WTC11 (cell line): ENCODE measurements at regions not wholly inside any gene's neighbourhood (a gene's known extent, or its start where the extent isn't known, plus 50 kb on each side); places are given as distances from the start of the nearest gene placed in this dataset.

Experiments
- ATAC-seq: fragments of 200-7000 bp; cut with Tn5 transposase; 2 replicates; pipeline ENCODE4 v1.10.0; 2021; ENCODE audit warnings: mild to moderate bottlenecking, moderate library complexity
- CTCF ChIA-PET: fragments of 300-600 bp; sonication (Branson Sonifier 250); formaldehyde crosslinking; loops from one replicate; lab custom pipeline; 2021; ENCODE audit warnings: antibody characterized with exemption; lab: Charles Lee
- POLR2A ChIA-PET: fragments of 350-600 bp; sonication (Branson Sonifier 250); formaldehyde crosslinking; loops from one replicate; lab custom pipeline; 2021; ENCODE audit warnings: antibody characterized with exemption; lab: Charles Lee
- DNase-seq: peaks from one replicate; pipeline ENCODE4 v3.0.0; 2021; ENCODE audit warnings: low spot score
- H3K27ac Mint-ChIP-seq: 2 replicates; pipeline ENCODE4 v1.8.0; 2021; ENCODE audit warnings: mixed read lengths
- H3K27me3 Mint-ChIP-seq: 2 replicates; pipeline ENCODE4 v1.8.0; 2021; ENCODE audit warnings: low read depth, mild to moderate bottlenecking, moderate library complexity, mixed read lengths
- H3K36me3 Mint-ChIP-seq: 2 replicates; pipeline ENCODE4 v1.8.0; 2021; ENCODE audit warnings: mixed read lengths
- H3K4me1 Mint-ChIP-seq: 2 replicates; pipeline ENCODE4 v1.8.0; 2022; ENCODE audit warnings: mixed read lengths
- H3K4me3 Mint-ChIP-seq: 2 replicates; pipeline ENCODE4 v1.8.0; 2021; ENCODE audit warnings: mild to moderate bottlenecking, moderate library complexity, mixed read lengths
- H3K9me3 Mint-ChIP-seq: 2 replicates; pipeline ENCODE4 v1.8.0; 2021; ENCODE audit warnings: mixed read lengths
- GABPB1 ChIP-seq: sonication (generic); formaldehyde crosslinking; IDR thresholded peaks from 2 replicates; pipeline ENCODE4 v1.8.1; 2023; ENCODE audit warnings: mild to moderate bottlenecking, missing genetic modification reagents
- HMGA2 ChIP-seq: fragments of 250-450 bp; sonication (Bioruptor Pico); IDR thresholded peaks from 2 replicates; pipeline ENCODE4 v1.4.0; 2021; ENCODE audit warnings: mild to moderate bottlenecking, moderate library complexity
- IRF1 ChIP-seq: sonication (generic); formaldehyde crosslinking; IDR thresholded peaks from 2 replicates; pipeline ENCODE4 v1.8.0; 2023; ENCODE audit warnings: missing genetic modification reagents
- MXD4 ChIP-seq: fragments of 250-450 bp; sonication (Bioruptor Pico); IDR thresholded peaks from 2 replicates; pipeline ENCODE4 v1.8.0; 2021; ENCODE audit warnings: mild to moderate bottlenecking, moderate library complexity, borderline replicate concordance
- MYBL2 ChIP-seq: sonication (generic); formaldehyde crosslinking; IDR thresholded peaks from 2 replicates; pipeline ENCODE4 v1.8.1; 2023; ENCODE audit warnings: mild to moderate bottlenecking, moderate library complexity, missing genetic modification reagents
- NFYB ChIP-seq: sonication (generic); formaldehyde crosslinking; conservative IDR thresholded peaks from 2 replicates; pipeline ENCODE4 v1.8.0; 2022; ENCODE audit warnings: low read depth, missing genetic modification reagents
- NR2C2 ChIP-seq: sonication (generic); formaldehyde crosslinking; IDR thresholded peaks from 2 replicates; pipeline ENCODE4 v1.8.0; 2022; ENCODE audit warnings: mild to moderate bottlenecking, missing genetic modification reagents
- OVOL2 ChIP-seq: fragments of 250-450 bp; sonication (Bioruptor Pico); IDR thresholded peaks from 2 replicates; pipeline ENCODE4 v1.9.0; 2021; ENCODE audit warnings: mild to moderate bottlenecking, borderline replicate concordance
- RORB ChIP-seq: fragments of 250-450 bp; sonication (Bioruptor Pico); IDR thresholded peaks from 2 replicates; pipeline ENCODE4 v1.9.0; 2021; ENCODE audit warnings: mild to moderate bottlenecking
- STAT6 ChIP-seq: sonication (generic); formaldehyde crosslinking; conservative IDR thresholded peaks from 2 replicates; pipeline ENCODE4 v1.8.1; 2023; ENCODE audit warnings: mild to moderate bottlenecking, low read depth, missing genetic modification reagents, moderate library complexity
- TEAD1 ChIP-seq: sonication (generic); formaldehyde crosslinking; IDR thresholded peaks from 2 replicates; pipeline ENCODE4 v1.8.0; 2022; ENCODE audit warnings: mild to moderate bottlenecking, missing genetic modification reagents
- ZNF219 ChIP-seq: sonication (generic); formaldehyde crosslinking; IDR thresholded peaks from 2 replicates; pipeline ENCODE4 v1.8.0; 2023; ENCODE audit warnings: missing genetic modification reagents, mild to moderate bottlenecking, borderline replicate concordance
- ZNF232 ChIP-seq: sonication (generic); formaldehyde crosslinking; IDR thresholded peaks from 2 replicates; pipeline ENCODE4 v1.8.0; 2022; ENCODE audit warnings: mild to moderate bottlenecking, missing genetic modification reagents
- ZNF317 ChIP-seq: sonication (generic); formaldehyde crosslinking; IDR thresholded peaks from 2 replicates; pipeline ENCODE4 v1.8.1; 2023; ENCODE audit warnings: low read depth, mild to moderate bottlenecking, moderate library complexity, missing genetic modification reagents, borderline replicate concordance
- ZNF423 ChIP-seq: fragments of 250-450 bp; sonication (Bioruptor Pico); IDR thresholded peaks from 2 replicates; pipeline ENCODE4 v2.1.2; 2022; ENCODE audit warnings: mild to moderate bottlenecking, moderate library complexity
- TF ChIP-seq, protein P1 (sequence below): sonication (generic); formaldehyde crosslinking; IDR thresholded peaks from 2 replicates; pipeline ENCODE4 v1.8.0; 2023; ENCODE audit warnings: mild to moderate bottlenecking, missing genetic modification reagents
- TF ChIP-seq, protein P2 (sequence below): sonication (generic); formaldehyde crosslinking; IDR thresholded peaks from 2 replicates; pipeline ENCODE4 v1.8.1; 2023; ENCODE audit warnings: mild to moderate bottlenecking, moderate library complexity, missing genetic modification reagents
- TF ChIP-seq, protein P3 (sequence below): sonication (generic); formaldehyde crosslinking; IDR thresholded peaks from 2 replicates; pipeline ENCODE4 v1.8.1; 2023; ENCODE audit warnings: mild to moderate bottlenecking, missing genetic modification reagents

- ATAC-seq (peak; percentile 30; the same call in 1 of the 2 replicates), DNase-seq (no peak)
- ChIA-PET POLR2A (no interaction called here), CTCF (interaction anchor here (0.6 kb wide), 1 partner anchor 190 kb away, joined by 3 read pairs; no protein-coding TSS in a partner anchor)
- H3K4me1 Mint-ChIP-seq, result peaks cover 32% of the 10 kb centered on the region
- H3K4me3 Mint-ChIP-seq, result no peak overlapping the region
- no peaks in the 10 kb centered on the region for H3K9me3 Mint-ChIP-seq
- TF ChIP-seq, protein P1, sequence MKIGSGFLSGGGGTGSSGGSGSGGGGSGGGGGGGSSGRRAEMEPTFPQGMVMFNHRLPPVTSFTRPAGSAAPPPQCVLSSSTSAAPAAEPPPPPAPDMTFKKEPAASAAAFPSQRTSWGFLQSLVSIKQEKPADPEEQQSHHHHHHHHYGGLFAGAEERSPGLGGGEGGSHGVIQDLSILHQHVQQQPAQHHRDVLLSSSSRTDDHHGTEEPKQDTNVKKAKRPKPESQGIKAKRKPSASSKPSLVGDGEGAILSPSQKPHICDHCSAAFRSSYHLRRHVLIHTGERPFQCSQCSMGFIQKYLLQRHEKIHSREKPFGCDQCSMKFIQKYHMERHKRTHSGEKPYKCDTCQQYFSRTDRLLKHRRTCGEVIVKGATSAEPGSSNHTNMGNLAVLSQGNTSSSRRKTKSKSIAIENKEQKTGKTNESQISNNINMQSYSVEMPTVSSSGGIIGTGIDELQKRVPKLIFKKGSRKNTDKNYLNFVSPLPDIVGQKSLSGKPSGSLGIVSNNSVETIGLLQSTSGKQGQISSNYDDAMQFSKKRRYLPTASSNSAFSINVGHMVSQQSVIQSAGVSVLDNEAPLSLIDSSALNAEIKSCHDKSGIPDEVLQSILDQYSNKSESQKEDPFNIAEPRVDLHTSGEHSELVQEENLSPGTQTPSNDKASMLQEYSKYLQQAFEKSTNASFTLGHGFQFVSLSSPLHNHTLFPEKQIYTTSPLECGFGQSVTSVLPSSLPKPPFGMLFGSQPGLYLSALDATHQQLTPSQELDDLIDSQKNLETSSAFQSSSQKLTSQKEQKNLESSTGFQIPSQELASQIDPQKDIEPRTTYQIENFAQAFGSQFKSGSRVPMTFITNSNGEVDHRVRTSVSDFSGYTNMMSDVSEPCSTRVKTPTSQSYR (CRISPR knock-in tag), result no peak
- no peak for TF ChIP-seq TEAD1
- no peak for TF ChIP-seq HMGA2 (CRISPR knock-in tag)
- TF ChIP-seq IRF1 (CRISPR knock-in tag), result no peak
- no peak overlapping the region for H3K27ac Mint-ChIP-seq
- no peaks in the 10 kb centered on the region for H3K36me3 Mint-ChIP-seq
- H3K27me3 Mint-ChIP-seq, result no peaks in the 10 kb centered on the region
These were observed 94.5 kb upstream of the PRKX start for GRCh38 chrX:3807906-3808305.

- ATAC-seq, result no peak
- no peak overlapping the region for H3K27ac Mint-ChIP-seq
- TF ChIP-seq, protein P2, sequence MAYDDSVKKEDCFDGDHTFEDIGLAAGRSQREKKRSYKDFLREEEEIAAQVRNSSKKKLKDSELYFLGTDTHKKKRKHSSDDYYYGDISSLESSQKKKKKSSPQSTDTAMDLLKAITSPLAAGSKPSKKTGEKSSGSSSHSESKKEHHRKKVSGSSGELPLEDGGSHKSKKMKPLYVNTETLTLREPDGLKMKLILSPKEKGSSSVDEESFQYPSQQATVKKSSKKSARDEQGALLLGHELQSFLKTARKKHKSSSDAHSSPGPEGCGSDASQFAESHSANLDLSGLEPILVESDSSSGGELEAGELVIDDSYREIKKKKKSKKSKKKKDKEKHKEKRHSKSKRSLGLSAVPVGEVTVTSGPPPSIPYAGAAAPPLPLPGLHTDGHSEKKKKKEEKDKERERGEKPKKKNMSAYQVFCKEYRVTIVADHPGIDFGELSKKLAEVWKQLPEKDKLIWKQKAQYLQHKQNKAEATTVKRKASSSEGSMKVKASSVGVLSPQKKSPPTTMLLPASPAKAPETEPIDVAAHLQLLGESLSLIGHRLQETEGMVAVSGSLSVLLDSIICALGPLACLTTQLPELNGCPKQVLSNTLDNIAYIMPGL (CRISPR knock-in tag), result no peak
- no peak for TF ChIP-seq OVOL2 (CRISPR knock-in tag)
- TF ChIP-seq STAT6 (CRISPR knock-in tag), result no peak
- TF ChIP-seq NR2C2 (CRISPR knock-in tag), result no peak
- TF ChIP-seq, protein P3, sequence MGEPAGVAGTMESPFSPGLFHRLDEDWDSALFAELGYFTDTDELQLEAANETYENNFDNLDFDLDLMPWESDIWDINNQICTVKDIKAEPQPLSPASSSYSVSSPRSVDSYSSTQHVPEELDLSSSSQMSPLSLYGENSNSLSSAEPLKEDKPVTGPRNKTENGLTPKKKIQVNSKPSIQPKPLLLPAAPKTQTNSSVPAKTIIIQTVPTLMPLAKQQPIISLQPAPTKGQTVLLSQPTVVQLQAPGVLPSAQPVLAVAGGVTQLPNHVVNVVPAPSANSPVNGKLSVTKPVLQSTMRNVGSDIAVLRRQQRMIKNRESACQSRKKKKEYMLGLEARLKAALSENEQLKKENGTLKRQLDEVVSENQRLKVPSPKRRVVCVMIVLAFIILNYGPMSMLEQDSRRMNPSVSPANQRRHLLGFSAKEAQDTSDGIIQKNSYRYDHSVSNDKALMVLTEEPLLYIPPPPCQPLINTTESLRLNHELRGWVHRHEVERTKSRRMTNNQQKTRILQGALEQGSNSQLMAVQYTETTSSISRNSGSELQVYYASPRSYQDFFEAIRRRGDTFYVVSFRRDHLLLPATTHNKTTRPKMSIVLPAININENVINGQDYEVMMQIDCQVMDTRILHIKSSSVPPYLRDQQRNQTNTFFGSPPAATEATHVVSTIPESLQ (CRISPR knock-in tag), result no peak
- TF ChIP-seq ZNF317 (CRISPR knock-in tag), result no peak
- no peak for TF ChIP-seq RORB (CRISPR knock-in tag)
- TF ChIP-seq MYBL2 (CRISPR knock-in tag), result no peak
- TF ChIP-seq ZNF423, result no peak
- no peak for TF ChIP-seq NFYB (CRISPR knock-in tag)
- TF ChIP-seq HMGA2 (CRISPR knock-in tag), result no peak
- TF ChIP-seq ZNF232 (CRISPR knock-in tag), result no peak
- no peak for TF ChIP-seq GABPB1 (CRISPR knock-in tag)
- no peak for TF ChIP-seq ZNF219 (CRISPR knock-in tag)
- no peak for TF ChIP-seq MXD4
- TF ChIP-seq, all 79 proteins: peak for 0
- Mint-ChIP-seq H3K27me3 (no peaks in the 10 kb centered on the region), H3K9me3 (no peaks in the 10 kb centered on the region), H3K4me3 (no peak overlapping the region), H3K4me1 (peaks cover 27% of the 10 kb centered on the region), H3K36me3 (no peaks in the 10 kb centered on the region)
- CTCF ChIA-PET, result no interaction called here
- POLR2A ChIA-PET, result no interaction called here
- DNase-seq, result no peak
These were observed 93.2 kb upstream of the PRKX start for GRCh38 chrX:3806630-3807029.
